A549 (cell line): ENCODE measurements at regions not wholly inside any gene's neighbourhood (a gene's known extent, or its start where the extent isn't known, plus 50 kb on each side); places are given as distances from the start of the nearest gene placed in this dataset.

Experiments
- ATAC-seq, 2 experiments: fragments of 200-7000 bp in 1 of 2; fragments of >200 bp in 1 of 2; cut with Nextera tagmentation in 1 of 2; cut with Tn5 transposase in 1 of 2; 3 replicates each; pipeline versions ENCODE4 v1.8.0 to v1.9.1; 2018 to 2020; ENCODE audit warnings: mild to moderate bottlenecking in 1 of 2, moderate library complexity in 1 of 2
- CTCF ChIA-PET: fragments of 300-600 bp; sonication (Branson Sonifier 250); formaldehyde crosslinking; extraction: SDS; loops from one replicate; lab custom pipeline; 2021; ENCODE audit warnings: antibody characterized with exemption, inconsistent platforms; lab: Yijun Ruan, JAX
- POLR2A ChIA-PET: fragments of 350-600 bp; formaldehyde crosslinking; extraction: SDS; loops from one replicate; lab custom pipeline; 2021; ENCODE audit warnings: antibody characterized with exemption, inconsistent platforms; lab: Yijun Ruan, JAX
- DNase-seq, 2 experiments: peaks; one replicate each; pipeline versions ENCODE4 v3.0.0 to v3.0.0-alpha.2; 2011 to 2016; ENCODE audit warnings: low read depth in 1 of 2, low spot score in 1 of 2
- FAIRE-seq: peaks from 2 replicates; lab custom pipeline; 2011; peaks lifted over from hg19 to GRCh38; lab: Jason Lieb, UNC
- H3K27ac ChIP-seq, 2 experiments: fragments of >200 bp; sonication (Bioruptor Twin); formaldehyde crosslinking; 3 replicates each; pipeline ENCODE4 v1.5.1; 2016 to 2017
- H3K4me1 ChIP-seq: fragments of >200 bp; sonication (Bioruptor Twin); formaldehyde crosslinking; 3 replicates; pipeline ENCODE4 v1.6.1; 2016
- H3K4me2 ChIP-seq: fragments of >200 bp; sonication (Bioruptor Twin); formaldehyde crosslinking; 3 replicates; pipeline ENCODE4 v1.6.1; 2016
- H3K4me3 ChIP-seq: fragments of >200 bp; sonication (Bioruptor Twin); formaldehyde crosslinking; 3 replicates; pipeline ENCODE4 v1.5.1; 2016
- H3K9me3 ChIP-seq: fragments of >200 bp; sonication (Bioruptor Twin); formaldehyde crosslinking; 3 replicates; pipeline ENCODE4 v1.6.1; 2016
- CBX8 ChIP-seq: fragments of 200-600 bp; sonication (generic); IDR thresholded peaks from 2 replicates; pipeline ENCODE4 v1.6.1; 2016
- CHD2 ChIP-seq: fragments of 150-350 bp; IDR thresholded peaks from 2 replicates; pipeline ENCODE4 v1.6.1; 2014; ENCODE audit warnings: low read length; ENCODE audit not compliant: partially characterized antibody
- CHD4 ChIP-seq: fragments of 200-600 bp; sonication (generic); IDR thresholded peaks from 2 replicates; pipeline ENCODE4 v1.6.1; 2016; ENCODE audit warnings: antibody characterized with exemption, mild to moderate bottlenecking, borderline replicate concordance
- EHMT2 ChIP-seq: fragments of 200-600 bp; sonication (generic); IDR thresholded peaks from 2 replicates; pipeline ENCODE4 v1.6.1; 2016; ENCODE audit warnings: antibody characterized with exemption, low read depth, mild to moderate bottlenecking, moderate library complexity
- ESRRA ChIP-seq: fragments of 150-350 bp; IDR thresholded peaks from 2 replicates; pipeline ENCODE4 v1.6.1; 2014; ENCODE audit warnings: mild to moderate bottlenecking, low read length, borderline replicate concordance
- FOSL2 ChIP-seq, 2 experiments: fragments of 450-650 bp in 1 of 2; fragments of >200 bp in 1 of 2; sonication (Bioruptor Twin) in 1 of 2; formaldehyde crosslinking; IDR thresholded peaks; 2 replicates each; pipeline versions ENCODE4 v1.5.0 to v1.6.1; 2016 to 2020; ENCODE audit warnings: mild to moderate bottlenecking in 1 of 2, moderate library complexity in 1 of 2
- HDAC2 ChIP-seq: fragments of 200-600 bp; sonication (generic); IDR thresholded peaks from 2 replicates; pipeline ENCODE4 v1.6.1; 2016
- KDM5A ChIP-seq: fragments of 200-600 bp; sonication (generic); IDR thresholded peaks from 2 replicates; pipeline ENCODE4 v1.6.1; 2016; ENCODE audit warnings: antibody characterized with exemption, mild to moderate bottlenecking
- MYC ChIP-seq: IDR thresholded peaks from 2 replicates; pipeline ENCODE4 v1.6.1; 2012; ENCODE audit warnings: mild to moderate bottlenecking, inconsistent platforms, low read length, improper control_type of control experiment, borderline replicate concordance
- PBX3 ChIP-seq: IDR thresholded peaks from 2 replicates; pipeline ENCODE4 v1.6.1; 2012
- PHF8 ChIP-seq: fragments of 200-600 bp; sonication (generic); IDR thresholded peaks from 2 replicates; pipeline ENCODE4 v1.6.1; 2016; ENCODE audit warnings: low read depth, mild to moderate bottlenecking, antibody characterized with exemption, moderate library complexity, borderline replicate concordance
- POLR2AphosphoS2 ChIP-seq: conservative IDR thresholded peaks from 2 replicates; pipeline ENCODE4 v1.6.1; 2012; ENCODE audit warnings: low read length, improper control_type of control experiment, inconsistent platforms
- RARB ChIP-seq: fragments of 250-450 bp; sonication (Bioruptor Pico); IDR thresholded peaks from 2 replicates; pipeline ENCODE4 v1.8.0; 2021; ENCODE audit warnings: mild to moderate bottlenecking, moderate library complexity
- RFX5 ChIP-seq: fragments of 450-650 bp; IDR thresholded peaks from 2 replicates; pipeline ENCODE4 v1.7.1; 2014; ENCODE audit warnings: antibody characterized with exemption, mild to moderate bottlenecking, moderate library complexity
- RNF2 ChIP-seq: fragments of 200-600 bp; sonication (generic); IDR thresholded peaks from 2 replicates; pipeline ENCODE4 v1.6.1; 2016; ENCODE audit warnings: low read depth, mild to moderate bottlenecking, antibody characterized with exemption, moderate library complexity, borderline replicate concordance
- SMC3 ChIP-seq: fragments of >200 bp; sonication (Bioruptor Twin); formaldehyde crosslinking; IDR thresholded peaks from 3 replicates; pipeline ENCODE4 v1.6.1; 2018; ENCODE audit warnings: inconsistent platforms
- SREBF2 ChIP-seq: fragments of 450-650 bp; IDR thresholded peaks from 2 replicates; pipeline ENCODE4 v1.6.1; 2014; ENCODE audit warnings: mild to moderate bottlenecking, moderate library complexity
- ZSCAN20 ChIP-seq: fragments of 250-450 bp; sonication (Bioruptor Pico); IDR thresholded peaks from 2 replicates; pipeline ENCODE4 v1.8.0; 2022; ENCODE audit warnings: mild to moderate bottlenecking, moderate library complexity
- WGBS: methylation state at CpG from one replicate; pipeline ENCODE4 v1.1.6; 2017; ENCODE audit errors: missing lambda C conversion rate; 5-methylcytosine and 5-hydroxymethylcytosine counted together
- TF ChIP-seq, protein P1 (sequence below): fragments of 150-350 bp; IDR thresholded peaks from 2 replicates; pipeline ENCODE4 v1.6.1; 2014; ENCODE audit warnings: low read depth, mild to moderate bottlenecking, low read length
- TF ChIP-seq, protein P2 (sequence below): fragments of 250-450 bp; sonication (Bioruptor Pico); IDR thresholded peaks from 2 replicates; pipeline ENCODE4 v1.5.0; 2020; ENCODE audit warnings: low read depth, mild to moderate bottlenecking, moderate library complexity
- TF ChIP-seq, protein P3 (sequence below): fragments of >200 bp; sonication (Bioruptor Twin); formaldehyde crosslinking; IDR thresholded peaks from 3 replicates; pipeline ENCODE4 v1.6.1; 2016

- no peak for TF ChIP-seq KDM5A
- TF ChIP-seq, protein P1, sequence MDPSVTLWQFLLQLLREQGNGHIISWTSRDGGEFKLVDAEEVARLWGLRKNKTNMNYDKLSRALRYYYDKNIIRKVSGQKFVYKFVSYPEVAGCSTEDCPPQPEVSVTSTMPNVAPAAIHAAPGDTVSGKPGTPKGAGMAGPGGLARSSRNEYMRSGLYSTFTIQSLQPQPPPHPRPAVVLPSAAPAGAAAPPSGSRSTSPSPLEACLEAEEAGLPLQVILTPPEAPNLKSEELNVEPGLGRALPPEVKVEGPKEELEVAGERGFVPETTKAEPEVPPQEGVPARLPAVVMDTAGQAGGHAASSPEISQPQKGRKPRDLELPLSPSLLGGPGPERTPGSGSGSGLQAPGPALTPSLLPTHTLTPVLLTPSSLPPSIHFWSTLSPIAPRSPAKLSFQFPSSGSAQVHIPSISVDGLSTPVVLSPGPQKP = no peak
- no peak for TF ChIP-seq ZSCAN20 (CRISPR knock-in tag)
- no peak for TF ChIP-seq RNF2
- no peak for TF ChIP-seq PBX3
- no peak for TF ChIP-seq CBX8
- CTCF ChIA-PET = no interaction called here
- Histone ChIP-seq H3K27ac (no peak overlapping the region), H3K4me3 (no peak overlapping the region), H3K4me1 (no peaks in the 10 kb centered on the region), H3K9me3 (no peaks in the 10 kb centered on the region), H3K4me2 (no peak overlapping the region)
- no peak for ATAC-seq
- 27% methylated on average over 3 of the region's 3 CpGs for WGBS
- no peak for DNase-seq
- POLR2A ChIA-PET = no interaction called here
- FAIRE-seq = no peak
Observed at GRCh38 chr3:28587723-28588122, 239.1 kb upstream of the AZI2 start.

GRCh38 chr3:28590216-28590615, 241.6 kb upstream of the AZI2 start:
- TF ChIP-seq FOSL2 (IDR thresholded peaks at IDR 0.05) = no peak
- no peak for TF ChIP-seq FOSL2 (CRISPR knock-in tag; IDR thresholded peaks at IDR 0.05)
- TF ChIP-seq, protein P2, sequence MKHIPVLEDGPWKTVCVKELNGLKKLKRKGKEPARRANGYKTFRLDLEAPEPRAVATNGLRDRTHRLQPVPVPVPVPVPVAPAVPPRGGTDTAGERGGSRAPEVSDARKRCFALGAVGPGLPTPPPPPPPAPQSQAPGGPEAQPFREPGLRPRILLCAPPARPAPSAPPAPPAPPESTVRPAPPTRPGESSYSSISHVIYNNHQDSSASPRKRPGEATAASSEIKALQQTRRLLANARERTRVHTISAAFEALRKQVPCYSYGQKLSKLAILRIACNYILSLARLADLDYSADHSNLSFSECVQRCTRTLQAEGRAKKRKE (CRISPR knock-in tag) = no peak
- no peak for TF ChIP-seq HDAC2
- no peak for TF ChIP-seq CBX8
- TF ChIP-seq RARB (CRISPR knock-in tag) = no peak
- no peak for TF ChIP-seq POLR2AphosphoS2
- no peak for TF ChIP-seq ESRRA
- no peak for TF ChIP-seq SREBF2
- TF ChIP-seq CHD2 = no peak
- no peak for TF ChIP-seq ZSCAN20 (CRISPR knock-in tag)
- no peak for TF ChIP-seq MYC
- TF ChIP-seq, protein P1 = no peak
- TF ChIP-seq CHD4 = no peak
- TF ChIP-seq, all 56 proteins: peak for 0
- no peaks in the 10 kb centered on the region for H3K4me1 ChIP-seq
- no peak overlapping the region for H3K27ac ChIP-seq
- no peaks in the 10 kb centered on the region for H3K9me3 ChIP-seq
- H3K4me2 ChIP-seq = no peak overlapping the region
- ATAC-seq (no peak), FAIRE-seq (no peak), DNase-seq (no peak)
- WGBS = 4% methylated on average over 2 of the region's 2 CpGs
- POLR2A ChIA-PET = no interaction called here
- no peak overlapping the region for H3K4me3 ChIP-seq
- CTCF ChIA-PET = no interaction called here

DNA sequence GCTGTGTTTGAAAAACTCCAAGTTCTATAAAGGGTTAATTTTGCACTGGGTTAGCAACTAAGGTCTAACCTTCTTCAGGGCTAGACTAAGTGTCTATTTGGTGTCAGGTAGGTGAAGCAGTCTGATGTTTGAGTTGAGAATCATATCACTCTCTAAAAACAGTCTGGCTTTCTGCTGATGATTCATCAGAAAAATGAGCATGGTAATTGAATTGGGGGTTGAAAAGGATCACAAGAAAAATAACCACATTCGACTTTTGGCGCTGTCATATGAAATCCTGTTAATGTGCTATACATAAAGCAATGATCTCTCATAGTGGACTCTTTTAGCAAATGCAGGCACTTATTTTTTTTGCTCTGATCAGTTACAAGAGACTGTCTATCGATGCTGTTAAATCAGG, 242.2 kb upstream of the AZI2 start:
- Histone ChIP-seq H3K4me1 (no peaks in the 10 kb centered on the region), H3K27ac (no peak overlapping the region), H3K9me3 (no peaks in the 10 kb centered on the region), H3K4me2 (no peak overlapping the region), H3K4me3 (no peak overlapping the region)
- 14% methylated on average over 3 of the region's 3 CpGs for WGBS
- FAIRE-seq = no peak
- no peak for ATAC-seq
- no peak for DNase-seq
- TF ChIP-seq PHF8 (no peak), RFX5 (no peak), SMC3 (no peak), ESRRA (no peak), HDAC2 (no peak), EHMT2 (no peak), CBX8 (no peak), FOSL2 (IDR thresholded peaks at IDR 0.05) (no peak), FOSL2 (CRISPR knock-in tag; IDR thresholded peaks at IDR 0.05) (no peak)
- TF ChIP-seq, protein P1 = no peak
- TF ChIP-seq, protein P3, sequence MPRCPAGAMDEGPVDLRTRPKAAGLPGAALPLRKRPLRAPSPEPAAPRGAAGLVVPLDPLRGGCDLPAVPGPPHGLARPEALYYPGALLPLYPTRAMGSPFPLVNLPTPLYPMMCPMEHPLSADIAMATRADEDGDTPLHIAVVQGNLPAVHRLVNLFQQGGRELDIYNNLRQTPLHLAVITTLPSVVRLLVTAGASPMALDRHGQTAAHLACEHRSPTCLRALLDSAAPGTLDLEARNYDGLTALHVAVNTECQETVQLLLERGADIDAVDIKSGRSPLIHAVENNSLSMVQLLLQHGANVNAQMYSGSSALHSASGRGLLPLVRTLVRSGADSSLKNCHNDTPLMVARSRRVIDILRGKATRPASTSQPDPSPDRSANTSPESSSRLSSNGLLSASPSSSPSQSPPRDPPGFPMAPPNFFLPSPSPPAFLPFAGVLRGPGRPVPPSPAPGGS = no peak
- CTCF ChIA-PET = no interaction called here
- POLR2A ChIA-PET = no interaction called here
